ENCODE measurements at regions not wholly inside any gene's neighbourhood (a gene's known extent, or its start where the extent isn't known, plus 50 kb on each side); places are given as distances from the start of the nearest gene placed in this dataset.

DNA sequence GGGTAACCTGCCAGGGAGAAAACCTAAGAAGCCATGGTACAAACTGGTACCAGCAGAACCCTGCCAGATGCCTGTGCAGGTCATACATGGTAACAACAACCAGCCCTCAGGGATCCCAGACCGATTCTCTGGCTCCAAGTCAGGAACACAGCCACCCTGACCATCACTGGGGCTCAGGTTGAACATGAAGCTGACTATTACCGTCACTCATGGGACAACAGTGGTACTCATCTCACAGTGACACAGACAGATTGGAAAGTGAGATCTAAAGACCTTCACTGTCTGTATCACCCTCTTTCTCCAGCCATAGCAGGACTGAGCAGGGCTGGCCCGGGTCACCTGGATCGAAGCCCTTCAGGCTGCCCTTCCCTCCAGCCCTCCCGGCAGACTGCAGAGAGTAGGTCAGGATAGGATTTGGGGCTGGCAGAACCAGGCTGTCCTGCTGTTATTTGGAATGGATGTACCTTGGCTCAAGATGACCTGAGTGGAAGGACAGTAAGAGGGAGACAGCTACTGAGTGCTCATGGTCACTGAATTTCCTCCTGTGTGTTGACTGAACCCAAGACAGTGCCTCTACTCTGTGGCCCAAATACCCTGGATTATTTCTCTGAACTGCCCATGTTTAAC is 94.7 kb downstream of the GGTLC2 start:
- no peaks in the 10 kb centered on the region for H3K79me2 ChIP-seq (ENCODE audit: insufficient read depth, low read length)
- no peak overlapping the region for H3K4me2 ChIP-seq (ENCODE audit: insufficient read depth, insufficient read length, low read length)
- H2BK15ac ChIP-seq (ENCODE audit: low read depth, low read length): no peak overlapping the region
- no peak overlapping the region for H2AFZ ChIP-seq (ENCODE audit: low read length)
- no peak overlapping the region for H4K5ac ChIP-seq (ENCODE audit: insufficient read length, low read depth, low read length)
- no peaks in the 10 kb centered on the region for H3K4me1 ChIP-seq (ENCODE audit: insufficient read depth, low read length)
- no peak overlapping the region for H2BK120ac ChIP-seq (ENCODE audit: low read depth, low read length, poor library complexity, severe bottlenecking)
- H3K23me2 ChIP-seq (ENCODE audit: insufficient read length, low read depth, low read length, poor library complexity, severe bottlenecking): no peaks in the 10 kb centered on the region
- no peaks in the 10 kb centered on the region for H3K9me3 ChIP-seq (ENCODE audit: control insufficient read depth, low read depth, low read length)
- no peak overlapping the region for H3K9ac ChIP-seq (ENCODE audit: extremely low read depth, insufficient read length, low read length)
- TF ChIP-seq CTCF (conservative IDR thresholded peaks at IDR 0.05): no peak
- no peak overlapping the region for H2AK5ac ChIP-seq (ENCODE audit: insufficient read length, low read length)
- H2BK5ac ChIP-seq (ENCODE audit: insufficient read length, low read length): no peak overlapping the region
- no peaks in the 10 kb centered on the region; a peak in 1 of 5 replicates for H3K9me3 Mint-ChIP-seq
- DNase-seq: no peak
- no peak overlapping the region for H3K27ac ChIP-seq (ENCODE audit: insufficient read length, low read depth, low read length)
- H3K56ac ChIP-seq (ENCODE audit: insufficient read length, low read depth, low read length): no peak overlapping the region
- no peak overlapping the region for H3K27ac Mint-ChIP-seq
- no peak overlapping the region for H3T11ph ChIP-seq (ENCODE audit: low read length)
- no CpG with 5 or more reads among the region's 5 CpGs for WGBS (ENCODE audit: extremely low coverage, insufficient read length, low lambda C conversion rate)
- no peak overlapping the region for H2BK20ac ChIP-seq (ENCODE audit: low read depth, low read length, poor library complexity, severe bottlenecking)
- H3K36me3 Mint-ChIP-seq (ENCODE audit: insufficient read depth in 1 of 3, low read depth in 3 of 3): no peaks in the 10 kb centered on the region
- H3K27me3 Mint-ChIP-seq (ENCODE audit: low read depth): peaks cover 99% of the 10 kb centered on the region
- H4K8ac ChIP-seq (replicated peaks; ENCODE audit: insufficient read length, low read depth, low read length): no peak overlapping the region
- no peak overlapping the region for H2BK12ac ChIP-seq (ENCODE audit: insufficient read length, low read depth, low read length)
- no peaks in the 10 kb centered on the region for H3K79me1 ChIP-seq (ENCODE audit: insufficient read depth, low read depth, low read length, poor library complexity, severe bottlenecking)
- no peak overlapping the region for H4K91ac ChIP-seq (ENCODE audit: insufficient read length, low read depth, low read length)
- H3K23ac ChIP-seq (ENCODE audit: insufficient read length, low read depth, low read length): no peak overlapping the region
- no peaks in the 10 kb centered on the region for H4K20me1 ChIP-seq (ENCODE audit: control insufficient read depth, insufficient read depth, insufficient read length)
- H3K4ac ChIP-seq (ENCODE audit: low read depth, low read length): no peak overlapping the region
- H3K4me1 Mint-ChIP-seq: peaks cover 0 to 14% of the 10 kb centered on the region in 2 experiments; a peak in 2 of 4 replicates
- H3K18ac ChIP-seq (ENCODE audit: insufficient read length, low read depth, low read length): no peak overlapping the region
- no peak overlapping the region for H3K4me3 Mint-ChIP-seq
- no peak overlapping the region for H3K14ac ChIP-seq (ENCODE audit: insufficient read depth, low read length)
- peaks cover 11% of the 10 kb centered on the region; the same call in 1 of the 2 replicates for H3K27me3 ChIP-seq (ENCODE audit: insufficient read depth, low read length)
